ENCODE measurements at regions not wholly inside any gene's neighbourhood (a gene's known extent, or its start where the extent isn't known, plus 50 kb on each side); places are given as distances from the start of the nearest gene placed in this dataset.
A peak's percentile ranks its signal among the peaks of the same experiment; 100 is the strongest.

DNA sequence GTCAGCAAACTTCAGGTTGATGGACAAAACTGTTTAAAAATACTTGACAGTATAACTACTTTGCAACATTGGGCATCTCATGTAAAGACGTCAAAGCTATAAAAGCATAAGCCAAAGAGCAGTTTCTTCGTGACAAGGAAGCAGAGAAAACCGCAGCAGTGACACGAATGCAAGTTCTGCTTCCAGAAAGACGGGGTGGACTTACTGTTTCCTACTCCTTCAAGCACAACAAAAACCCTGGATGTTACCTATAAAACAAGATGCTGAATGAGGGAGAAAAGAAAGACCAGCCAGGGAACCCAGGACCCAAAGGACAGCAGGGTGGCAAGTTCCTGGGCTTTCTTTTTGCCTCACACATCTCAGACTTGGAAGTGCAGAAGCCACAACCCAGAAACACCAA lies 98.0 kb downstream of the DLL1 start:
- DNase-seq: no peak

GRCh38 chr6:170192101-170192500 lies 98.8 kb downstream of the DLL1 start:
- peak; percentile 53 for DNase-seq

DNA sequence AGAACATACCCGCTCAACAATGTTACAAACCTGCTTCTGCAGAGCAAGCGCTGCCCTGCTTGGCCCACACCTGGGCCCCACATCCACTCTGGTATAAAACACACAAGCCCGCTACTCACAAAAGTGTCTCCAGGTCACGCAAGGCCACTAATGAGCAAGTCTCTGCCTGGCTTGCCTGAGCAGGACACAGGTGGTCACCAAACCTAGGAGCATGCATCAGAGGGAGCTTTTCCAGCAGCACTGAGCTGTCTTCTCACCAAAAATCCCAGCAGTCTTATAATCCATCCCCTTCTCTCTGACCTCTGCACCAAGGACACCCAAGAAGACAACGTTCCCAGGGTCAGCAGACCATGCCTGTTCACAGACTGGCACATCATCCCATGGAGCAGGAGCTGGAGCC lies 100.8 kb downstream of the DLL1 start:
- no peak for DNase-seq

GRCh38 chr6:170189236-170189635 lies 101.6 kb downstream of the DLL1 start:
- DNase-seq: no peak

GRCh38 chr6:170188571-170189001 lies 102.3 kb downstream of the DLL1 start:
- DNase-seq: no peak

DNA sequence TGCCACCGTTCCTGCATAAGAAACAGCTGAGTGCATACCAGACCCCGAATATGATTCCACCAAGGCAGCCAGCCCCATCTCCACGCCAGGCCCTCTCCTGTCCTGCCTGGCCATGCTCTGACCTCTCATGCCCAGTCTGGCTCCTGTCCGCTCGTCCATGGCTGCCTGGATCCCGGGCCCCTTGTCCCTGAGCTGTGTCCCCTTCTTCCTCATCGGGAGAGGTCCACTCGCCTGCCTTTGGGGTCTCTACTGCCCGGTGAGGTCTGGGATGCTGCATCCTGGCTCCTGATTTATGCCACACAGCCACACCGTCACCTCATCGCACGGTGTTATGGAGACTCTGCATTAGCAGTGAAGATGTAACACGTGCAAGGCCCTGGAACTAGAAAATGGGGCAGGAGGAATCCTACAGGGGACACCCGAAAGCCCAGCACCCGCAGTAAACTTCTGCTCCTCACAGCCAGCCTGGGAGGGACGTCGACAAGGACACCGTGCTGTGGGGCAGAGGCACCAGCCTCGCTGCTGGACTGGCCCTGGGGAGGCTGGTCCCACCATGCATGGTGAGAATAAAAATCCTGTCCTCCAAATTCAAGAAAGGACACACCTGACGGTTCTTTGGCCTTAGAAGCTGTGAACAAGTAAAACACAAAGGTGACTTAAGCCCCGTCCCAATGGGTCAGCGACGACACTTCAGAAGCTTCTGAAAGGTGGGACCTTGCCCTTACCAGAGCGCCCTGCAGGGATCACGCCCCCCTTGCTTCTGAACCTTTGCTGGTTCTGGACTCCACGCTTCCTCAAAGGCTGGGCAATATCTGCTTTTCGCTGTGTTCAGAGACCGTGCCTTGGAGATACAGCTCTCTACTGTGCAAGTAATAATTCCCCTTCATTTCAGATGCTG lies 103.0 kb downstream of the DLL1 start:
- DNase-seq: no peak

GRCh38 chr6:170186941-170187668 lies 103.8 kb downstream of the DLL1 start:
- peak; percentile 74 for DNase-seq

DNA sequence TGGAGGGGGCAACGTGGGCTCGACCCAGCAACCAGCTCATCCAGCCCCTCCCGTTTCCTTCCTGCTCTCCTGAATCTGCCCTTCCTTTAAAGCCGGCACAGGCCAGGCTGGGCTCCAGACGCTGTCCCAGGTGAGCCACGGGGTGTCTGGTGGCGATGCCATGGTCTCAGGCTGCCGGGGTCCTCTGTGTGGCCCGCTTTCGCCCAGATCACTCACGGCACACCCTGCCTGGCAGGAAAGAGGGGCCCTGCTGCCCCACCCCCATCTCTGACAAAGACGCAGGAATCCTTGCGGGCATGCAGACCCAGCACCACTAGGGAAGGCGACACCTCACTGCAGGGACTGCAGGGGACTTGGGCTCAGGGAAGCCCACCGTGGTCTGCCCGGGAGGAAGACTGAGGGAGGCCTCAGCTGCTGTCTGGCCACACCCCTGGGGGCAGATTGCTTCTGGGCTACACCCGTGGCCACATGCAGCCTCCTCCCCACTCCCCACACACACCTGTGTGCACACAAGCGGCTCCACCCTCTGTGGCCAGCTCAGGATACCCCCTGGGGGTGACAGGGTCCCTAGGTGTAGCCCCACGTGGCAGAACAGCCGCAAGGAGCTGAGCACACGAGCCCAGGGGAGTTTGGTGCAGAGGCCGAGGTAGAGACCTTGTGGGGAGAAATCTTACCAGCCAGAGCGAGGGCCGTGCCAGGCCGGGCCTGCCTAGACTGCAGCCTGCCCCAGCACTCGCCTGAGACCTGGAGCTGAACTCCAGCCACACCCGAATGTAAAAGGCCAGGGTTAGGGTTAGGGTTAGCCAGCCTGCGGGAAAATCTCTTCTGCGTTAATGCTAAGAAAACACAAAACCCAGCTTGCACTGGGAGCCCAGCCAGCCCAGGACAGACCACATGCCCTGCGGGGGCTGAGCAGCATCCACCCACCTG lies 104.6 kb downstream of the DLL1 start:
- DNase-seq: peak; percentile 73

DNA sequence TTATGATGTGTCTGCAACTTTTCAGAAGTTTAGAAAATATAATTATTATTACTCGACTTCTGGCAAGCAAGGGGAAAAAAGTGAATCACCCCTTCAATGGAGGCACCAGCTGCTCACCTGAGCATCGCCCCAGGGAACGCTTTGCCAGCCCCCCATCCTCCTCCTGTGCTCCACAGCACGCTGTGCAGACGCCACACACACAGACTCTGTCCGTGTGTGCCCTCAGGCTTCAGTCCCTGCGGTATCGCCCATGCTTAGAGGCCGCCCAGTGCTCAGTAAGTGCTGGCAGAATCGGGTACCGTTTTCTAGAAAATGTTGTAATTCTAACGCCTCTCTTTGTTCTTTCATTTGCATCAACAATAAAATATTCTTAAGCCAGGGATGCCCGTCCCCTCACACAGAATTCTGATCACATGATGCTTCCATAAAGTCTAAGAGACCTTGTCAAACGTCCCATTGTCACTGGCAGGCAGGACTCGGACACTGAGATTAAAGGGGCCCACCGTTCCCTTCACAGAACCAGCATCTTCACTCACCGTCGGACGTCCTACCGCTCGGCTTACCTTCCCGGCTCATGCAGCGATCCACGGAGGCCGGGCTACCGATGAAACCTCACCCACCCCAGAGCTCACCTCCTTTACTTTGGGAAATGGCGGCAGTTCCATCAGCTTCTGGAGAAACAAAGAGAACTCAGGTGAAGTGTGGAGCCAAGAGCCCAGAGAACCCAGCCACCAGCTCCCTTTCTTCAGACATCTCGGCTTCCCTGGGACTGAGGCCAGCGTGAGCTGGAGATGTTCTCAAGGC lies 105.5 kb downstream of the DLL1 start:
- DNase-seq: no peak

GRCh38 chr6:170184316-170184715 lies 106.6 kb downstream of the DLL1 start:
- DNase-seq: no peak

DNA sequence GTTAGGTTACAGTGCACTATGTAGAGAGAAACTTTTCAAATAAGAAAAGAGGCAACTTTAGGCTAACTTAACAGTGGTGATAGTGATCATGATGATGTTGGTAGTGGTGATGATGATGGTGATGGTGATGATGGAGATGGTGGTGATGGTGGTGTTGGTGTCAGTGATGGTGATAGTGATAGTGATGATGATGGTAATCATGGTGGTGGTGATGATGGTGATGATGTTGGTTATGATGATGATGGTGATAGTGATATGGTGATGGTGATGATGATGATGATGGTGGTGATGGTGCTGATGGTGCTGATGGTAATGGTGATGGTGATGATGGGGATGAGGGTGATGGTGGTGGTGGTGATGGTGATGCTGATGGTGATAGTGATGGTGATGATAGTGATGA lies 107.4 kb downstream of the DLL1 start:
- no peak for DNase-seq

GRCh38 chr6:170182781-170183120 lies 108.1 kb downstream of the DLL1 start:
- no peak for DNase-seq

DNA sequence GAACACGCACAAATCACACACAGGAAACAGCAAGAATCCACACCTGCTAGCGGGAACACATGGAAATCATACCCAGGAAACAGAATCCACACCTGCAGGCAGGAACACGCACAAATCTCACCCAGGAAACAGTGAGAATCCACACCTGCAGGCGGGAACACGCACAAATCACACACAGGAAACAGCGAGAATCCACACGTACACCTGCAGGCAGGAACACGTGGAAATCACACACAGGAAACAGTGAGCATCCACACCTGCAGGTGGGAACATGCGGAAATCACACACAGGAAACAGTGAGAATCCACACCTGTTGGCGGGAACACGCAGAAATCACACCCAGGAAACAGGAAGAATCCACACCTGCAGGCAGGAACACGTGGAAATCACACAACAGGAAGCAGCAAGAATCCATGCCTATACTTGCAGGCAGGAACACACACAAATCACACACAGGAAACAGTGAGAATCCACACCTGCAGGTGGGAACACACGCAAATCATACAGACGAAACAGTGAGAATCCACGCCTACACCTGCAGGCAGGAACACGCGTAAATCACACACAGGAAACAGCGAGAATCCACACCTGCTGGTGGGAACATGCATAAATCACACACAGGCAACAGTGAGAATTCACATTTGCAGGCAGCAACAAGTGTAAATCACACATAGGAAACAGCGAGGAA lies 108.6 kb downstream of the DLL1 start:
- no peak for DNase-seq

GRCh38 chr6:170181338-170181690 lies 109.6 kb downstream of the DLL1 start:
- DNase-seq: no peak

DNA sequence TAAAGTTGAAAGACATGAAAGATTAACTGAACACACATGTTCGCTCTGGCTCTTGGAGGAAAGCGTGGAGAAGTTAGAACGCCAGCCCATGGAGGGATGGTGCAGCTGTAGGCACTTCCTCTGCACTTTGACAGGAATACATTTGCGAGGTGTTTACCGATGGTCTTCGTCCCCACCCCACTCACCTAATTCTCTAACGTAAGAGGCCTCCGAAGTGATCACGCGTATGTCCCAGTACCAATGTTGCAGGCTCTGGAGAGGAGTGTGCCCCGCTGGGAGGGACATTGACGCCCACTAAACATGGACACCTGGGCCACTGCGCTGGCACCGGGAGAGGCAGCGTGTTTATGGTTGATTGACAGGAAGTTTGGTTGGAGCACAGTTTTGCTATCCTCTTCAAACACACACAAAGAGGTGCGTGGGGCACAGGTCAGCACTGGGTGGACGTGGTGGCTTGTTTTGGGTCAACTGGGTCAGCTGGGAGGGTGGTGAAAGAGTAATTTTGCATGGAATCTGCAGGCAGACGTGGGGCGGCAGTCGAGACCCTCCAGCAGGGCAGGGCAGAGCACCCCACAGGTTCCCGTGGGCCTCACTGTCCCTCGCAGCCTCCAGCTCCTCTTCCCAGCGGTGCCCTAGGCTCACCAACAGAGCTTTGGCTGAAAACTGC lies 110.1 kb downstream of the DLL1 start:
- DNase-seq: no peak

DNA sequence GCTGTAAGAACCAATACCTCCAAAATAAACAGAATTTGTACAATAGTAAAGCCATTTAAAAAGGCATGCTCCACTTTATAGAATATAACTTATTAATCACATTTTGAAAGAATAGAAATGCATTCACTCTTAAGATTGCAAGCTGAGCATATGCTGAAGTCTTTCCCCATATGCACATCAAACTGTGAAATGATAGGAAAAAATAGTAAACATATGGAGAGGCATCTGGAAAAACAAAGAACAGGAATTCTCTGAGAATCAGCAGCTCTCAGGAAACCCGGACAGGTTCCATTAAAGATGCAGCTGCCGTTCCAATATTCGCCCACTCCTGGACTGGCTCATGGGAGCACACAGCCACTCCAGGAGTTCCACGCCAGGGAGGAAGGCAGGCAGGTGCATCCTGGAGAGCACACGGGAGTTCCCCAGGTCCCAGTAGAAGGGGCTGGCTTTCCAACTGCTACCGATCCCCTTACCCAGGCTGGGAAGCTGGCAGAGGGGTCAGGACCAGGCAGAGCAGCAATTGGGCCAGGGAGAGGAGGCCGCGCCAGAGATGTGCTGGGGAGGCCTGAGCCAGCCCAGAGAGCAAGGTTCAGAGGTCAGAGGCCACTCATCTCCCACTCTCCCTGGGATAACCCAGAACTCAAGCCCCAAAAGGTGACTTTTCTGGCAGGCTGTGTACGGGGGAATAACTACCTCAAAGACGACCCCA lies 111.1 kb downstream of the DLL1 start:
- DNase-seq: no peak

DNA sequence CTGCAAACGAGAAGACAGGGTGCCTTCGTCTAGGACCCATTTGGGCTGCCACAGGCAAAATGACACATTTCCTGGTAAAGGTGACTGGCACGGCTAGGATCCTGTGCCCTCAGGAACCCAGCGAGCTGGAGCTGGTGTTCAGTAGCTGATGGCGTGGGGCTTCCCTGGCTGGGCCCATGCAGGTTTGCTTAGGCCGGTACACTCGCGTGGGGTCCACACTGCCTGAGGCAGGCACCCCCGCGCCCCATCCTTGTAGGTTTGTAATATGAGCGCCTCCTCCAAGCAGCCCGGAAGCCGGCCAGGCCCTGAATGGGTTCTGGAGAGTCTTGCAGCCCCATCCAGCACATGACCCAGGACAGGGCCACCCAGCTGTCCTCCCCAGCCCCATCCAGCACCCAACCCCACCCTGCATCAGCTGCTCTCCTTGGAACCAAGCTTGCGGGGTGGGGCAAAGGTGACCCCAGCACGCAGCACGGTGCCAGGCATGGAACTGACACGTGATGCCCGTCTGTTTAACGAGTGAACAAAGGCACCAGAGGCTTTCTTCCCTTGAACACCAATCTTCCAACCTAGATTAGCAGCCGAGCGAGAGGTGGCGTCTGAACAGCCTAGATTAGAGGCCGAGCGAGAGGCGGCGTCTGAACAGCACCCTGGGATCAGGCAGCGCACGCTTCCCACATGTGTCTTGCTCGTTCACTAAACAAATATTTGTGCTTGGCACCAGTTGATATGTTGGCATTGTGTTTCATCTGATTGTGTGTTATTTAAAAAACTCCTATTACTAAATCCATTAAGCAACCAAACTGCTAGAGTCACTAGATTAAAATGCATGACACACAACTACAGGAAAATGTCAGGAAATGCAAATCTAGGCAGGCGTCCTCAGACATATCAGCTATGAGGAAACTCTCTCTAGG lies 112.1 kb downstream of the DLL1 start:
- DNase-seq: no peak

GRCh38 chr6:170177772-170178560 lies 112.9 kb downstream of the DLL1 start:
- DNase-seq: no peak
